HepG2 (cell line): ENCODE measurements at regions not wholly inside any gene's neighbourhood (a gene's known extent, or its start where the extent isn't known, plus 50 kb on each side); places are given as distances from the start of the nearest gene placed in this dataset.
A peak's percentile ranks its signal among the peaks of the same experiment; 100 is the strongest.

ENCODE experiments used
- CREB1 ChIP-seq, 2 experiments: fragments of 450-650 bp in 1 of 2; IDR thresholded peaks; 2 replicates each; pipeline ENCODE4 v1.6.1; 2016 to 2017; ENCODE audit warnings: control low read depth in 1 of 2, mild to moderate bottlenecking in 1 of 2, missing compliant biosample characterization in 1 of 2, missing genetic modification characterization in 1 of 2
- DR1 ChIP-seq: sonication (generic); formaldehyde crosslinking; IDR thresholded peaks from 2 replicates; pipeline ENCODE4 v1.8.0; 2021; ENCODE audit warnings: mild to moderate bottlenecking, missing genetic modification reagents, inconsistent platforms
- HOXA5 ChIP-seq: sonication (generic); formaldehyde crosslinking; IDR thresholded peaks from 2 replicates; pipeline ENCODE4 v1.4.0; 2020; ENCODE audit warnings: missing genetic modification reagents
- HOXD1 ChIP-seq: sonication (generic); formaldehyde crosslinking; IDR thresholded peaks from 2 replicates; pipeline ENCODE4 v1.5.0; 2020; ENCODE audit warnings: missing genetic modification reagents
- MTA1 ChIP-seq: sonication (generic); formaldehyde crosslinking; IDR thresholded peaks from 2 replicates; pipeline ENCODE4 v1.4.0; 2020; ENCODE audit warnings: missing genetic modification reagents, mild to moderate bottlenecking, borderline replicate concordance
- RELA ChIP-seq: sonication (generic); formaldehyde crosslinking; IDR thresholded peaks from 2 replicates; pipeline ENCODE4 v1.4.0; 2020; ENCODE audit warnings: missing genetic modification reagents
- TGIF2 ChIP-seq: IDR thresholded peaks from 2 replicates; pipeline ENCODE4 v1.6.1; 2016; ENCODE audit warnings: control low read depth, missing compliant biosample characterization
- ZNF44 ChIP-seq: sonication (generic); formaldehyde crosslinking; IDR thresholded peaks from 2 replicates; pipeline ENCODE4 v1.5.1; 2020; ENCODE audit warnings: mild to moderate bottlenecking, missing genetic modification reagents
- ZNF749 ChIP-seq: sonication (generic); formaldehyde crosslinking; IDR thresholded peaks from 2 replicates; pipeline ENCODE4 v1.8.0; 2022; ENCODE audit warnings: mild to moderate bottlenecking, missing genetic modification reagents, moderate library complexity, borderline replicate concordance
- ZNF768 ChIP-seq: sonication (generic); formaldehyde crosslinking; IDR thresholded peaks from 2 replicates; pipeline ENCODE4 v1.4.0; 2020; ENCODE audit warnings: missing genetic modification reagents
- ZSCAN20 ChIP-seq: sonication (generic); formaldehyde crosslinking; IDR thresholded peaks from 2 replicates; pipeline ENCODE4 v1.4.0; 2020; ENCODE audit warnings: missing genetic modification reagents, mild to moderate bottlenecking, borderline replicate concordance
- TF ChIP-seq, protein P1 (sequence below): sonication (generic); formaldehyde crosslinking; IDR thresholded peaks from 2 replicates; pipeline ENCODE4 v1.4.0; 2020; ENCODE audit warnings: missing genetic modification reagents
- TF ChIP-seq, protein P2 (sequence below): IDR thresholded peaks from 2 replicates; pipeline ENCODE4 v1.4.0; 2020; ENCODE audit warnings: mild to moderate bottlenecking, missing genetic modification reagents
- TF ChIP-seq, protein P3 (sequence below): IDR thresholded peaks from 2 replicates; pipeline ENCODE4 v1.6.1; 2016; ENCODE audit warnings: low read depth, missing genetic modification reagents, missing compliant biosample characterization
- TF ChIP-seq, protein P4 (sequence below): sonication (generic); formaldehyde crosslinking; IDR thresholded peaks from 2 replicates; pipeline ENCODE4 v1.4.0; 2020; ENCODE audit warnings: low read depth, mild to moderate bottlenecking, missing genetic modification reagents

- TF ChIP-seq, protein P1, sequence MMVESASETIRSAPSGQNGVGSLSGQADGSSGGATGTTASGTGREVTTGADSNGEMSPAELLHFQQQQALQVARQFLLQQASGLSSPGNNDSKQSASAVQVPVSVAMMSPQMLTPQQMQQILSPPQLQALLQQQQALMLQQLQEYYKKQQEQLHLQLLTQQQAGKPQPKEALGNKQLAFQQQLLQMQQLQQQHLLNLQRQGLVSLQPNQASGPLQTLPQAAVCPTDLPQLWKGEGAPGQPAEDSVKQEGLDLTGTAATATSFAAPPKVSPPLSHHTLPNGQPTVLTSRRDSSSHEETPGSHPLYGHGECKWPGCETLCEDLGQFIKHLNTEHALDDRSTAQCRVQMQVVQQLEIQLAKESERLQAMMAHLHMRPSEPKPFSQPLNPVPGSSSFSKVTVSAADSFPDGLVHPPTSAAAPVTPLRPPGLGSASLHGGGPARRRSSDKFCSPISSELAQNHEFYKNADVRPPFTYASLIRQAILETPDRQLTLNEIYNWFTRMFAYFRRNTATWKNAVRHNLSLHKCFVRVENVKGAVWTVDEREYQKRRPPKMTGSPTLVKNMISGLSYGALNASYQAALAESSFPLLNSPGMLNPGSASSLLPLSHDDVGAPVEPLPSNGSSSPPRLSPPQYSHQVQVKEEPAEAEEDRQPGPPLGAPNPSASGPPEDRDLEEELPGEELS (CRISPR knock-in tag), result no peak
- peak; percentile 55; the same call in 1 of the 2 replicates for TF ChIP-seq DR1 (CRISPR knock-in tag)
- TF ChIP-seq, protein P2, sequence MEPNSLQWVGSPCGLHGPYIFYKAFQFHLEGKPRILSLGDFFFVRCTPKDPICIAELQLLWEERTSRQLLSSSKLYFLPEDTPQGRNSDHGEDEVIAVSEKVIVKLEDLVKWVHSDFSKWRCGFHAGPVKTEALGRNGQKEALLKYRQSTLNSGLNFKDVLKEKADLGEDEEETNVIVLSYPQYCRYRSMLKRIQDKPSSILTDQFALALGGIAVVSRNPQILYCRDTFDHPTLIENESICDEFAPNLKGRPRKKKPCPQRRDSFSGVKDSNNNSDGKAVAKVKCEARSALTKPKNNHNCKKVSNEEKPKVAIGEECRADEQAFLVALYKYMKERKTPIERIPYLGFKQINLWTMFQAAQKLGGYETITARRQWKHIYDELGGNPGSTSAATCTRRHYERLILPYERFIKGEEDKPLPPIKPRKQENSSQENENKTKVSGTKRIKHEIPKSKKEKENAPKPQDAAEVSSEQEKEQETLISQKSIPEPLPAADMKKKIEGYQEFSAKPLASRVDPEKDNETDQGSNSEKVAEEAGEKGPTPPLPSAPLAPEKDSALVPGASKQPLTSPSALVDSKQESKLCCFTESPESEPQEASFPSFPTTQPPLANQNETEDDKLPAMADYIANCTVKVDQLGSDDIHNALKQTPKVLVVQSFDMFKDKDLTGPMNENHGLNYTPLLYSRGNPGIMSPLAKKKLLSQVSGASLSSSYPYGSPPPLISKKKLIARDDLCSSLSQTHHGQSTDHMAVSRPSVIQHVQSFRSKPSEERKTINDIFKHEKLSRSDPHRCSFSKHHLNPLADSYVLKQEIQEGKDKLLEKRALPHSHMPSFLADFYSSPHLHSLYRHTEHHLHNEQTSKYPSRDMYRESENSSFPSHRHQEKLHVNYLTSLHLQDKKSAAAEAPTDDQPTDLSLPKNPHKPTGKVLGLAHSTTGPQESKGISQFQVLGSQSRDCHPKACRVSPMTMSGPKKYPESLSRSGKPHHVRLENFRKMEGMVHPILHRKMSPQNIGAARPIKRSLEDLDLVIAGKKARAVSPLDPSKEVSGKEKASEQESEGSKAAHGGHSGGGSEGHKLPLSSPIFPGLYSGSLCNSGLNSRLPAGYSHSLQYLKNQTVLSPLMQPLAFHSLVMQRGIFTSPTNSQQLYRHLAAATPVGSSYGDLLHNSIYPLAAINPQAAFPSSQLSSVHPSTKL (CRISPR knock-in tag), result peak; percentile 20
- no peak for TF ChIP-seq RELA (CRISPR knock-in tag)
- TF ChIP-seq, protein P3, sequence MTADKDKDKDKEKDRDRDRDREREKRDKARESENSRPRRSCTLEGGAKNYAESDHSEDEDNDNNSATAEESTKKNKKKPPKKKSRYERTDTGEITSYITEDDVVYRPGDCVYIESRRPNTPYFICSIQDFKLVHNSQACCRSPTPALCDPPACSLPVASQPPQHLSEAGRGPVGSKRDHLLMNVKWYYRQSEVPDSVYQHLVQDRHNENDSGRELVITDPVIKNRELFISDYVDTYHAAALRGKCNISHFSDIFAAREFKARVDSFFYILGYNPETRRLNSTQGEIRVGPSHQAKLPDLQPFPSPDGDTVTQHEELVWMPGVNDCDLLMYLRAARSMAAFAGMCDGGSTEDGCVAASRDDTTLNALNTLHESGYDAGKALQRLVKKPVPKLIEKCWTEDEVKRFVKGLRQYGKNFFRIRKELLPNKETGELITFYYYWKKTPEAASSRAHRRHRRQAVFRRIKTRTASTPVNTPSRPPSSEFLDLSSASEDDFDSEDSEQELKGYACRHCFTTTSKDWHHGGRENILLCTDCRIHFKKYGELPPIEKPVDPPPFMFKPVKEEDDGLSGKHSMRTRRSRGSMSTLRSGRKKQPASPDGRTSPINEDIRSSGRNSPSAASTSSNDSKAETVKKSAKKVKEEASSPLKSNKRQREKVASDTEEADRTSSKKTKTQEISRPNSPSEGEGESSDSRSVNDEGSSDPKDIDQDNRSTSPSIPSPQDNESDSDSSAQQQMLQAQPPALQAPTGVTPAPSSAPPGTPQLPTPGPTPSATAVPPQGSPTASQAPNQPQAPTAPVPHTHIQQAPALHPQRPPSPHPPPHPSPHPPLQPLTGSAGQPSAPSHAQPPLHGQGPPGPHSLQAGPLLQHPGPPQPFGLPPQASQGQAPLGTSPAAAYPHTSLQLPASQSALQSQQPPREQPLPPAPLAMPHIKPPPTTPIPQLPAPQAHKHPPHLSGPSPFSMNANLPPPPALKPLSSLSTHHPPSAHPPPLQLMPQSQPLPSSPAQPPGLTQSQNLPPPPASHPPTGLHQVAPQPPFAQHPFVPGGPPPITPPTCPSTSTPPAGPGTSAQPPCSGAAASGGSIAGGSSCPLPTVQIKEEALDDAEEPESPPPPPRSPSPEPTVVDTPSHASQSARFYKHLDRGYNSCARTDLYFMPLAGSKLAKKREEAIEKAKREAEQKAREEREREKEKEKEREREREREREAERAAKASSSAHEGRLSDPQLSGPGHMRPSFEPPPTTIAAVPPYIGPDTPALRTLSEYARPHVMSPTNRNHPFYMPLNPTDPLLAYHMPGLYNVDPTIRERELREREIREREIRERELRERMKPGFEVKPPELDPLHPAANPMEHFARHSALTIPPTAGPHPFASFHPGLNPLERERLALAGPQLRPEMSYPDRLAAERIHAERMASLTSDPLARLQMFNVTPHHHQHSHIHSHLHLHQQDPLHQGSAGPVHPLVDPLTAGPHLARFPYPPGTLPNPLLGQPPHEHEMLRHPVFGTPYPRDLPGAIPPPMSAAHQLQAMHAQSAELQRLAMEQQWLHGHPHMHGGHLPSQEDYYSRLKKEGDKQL (CRISPR knock-in tag), result peak; percentile 12; the same call in 1 of the 2 replicates
- TF ChIP-seq HOXA5, result peak; percentile 31; the same call in 1 of the 2 replicates
- TF ChIP-seq, protein P4, sequence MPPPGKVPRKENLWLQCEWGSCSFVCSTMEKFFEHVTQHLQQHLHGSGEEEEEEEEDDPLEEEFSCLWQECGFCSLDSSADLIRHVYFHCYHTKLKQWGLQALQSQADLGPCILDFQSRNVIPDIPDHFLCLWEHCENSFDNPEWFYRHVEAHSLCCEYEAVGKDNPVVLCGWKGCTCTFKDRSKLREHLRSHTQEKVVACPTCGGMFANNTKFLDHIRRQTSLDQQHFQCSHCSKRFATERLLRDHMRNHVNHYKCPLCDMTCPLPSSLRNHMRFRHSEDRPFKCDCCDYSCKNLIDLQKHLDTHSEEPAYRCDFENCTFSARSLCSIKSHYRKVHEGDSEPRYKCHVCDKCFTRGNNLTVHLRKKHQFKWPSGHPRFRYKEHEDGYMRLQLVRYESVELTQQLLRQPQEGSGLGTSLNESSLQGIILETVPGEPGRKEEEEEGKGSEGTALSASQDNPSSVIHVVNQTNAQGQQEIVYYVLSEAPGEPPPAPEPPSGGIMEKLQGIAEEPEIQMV (CRISPR knock-in tag), result no peak
- peak; percentile 67; the same call in 1 of the 2 replicates for TF ChIP-seq ZNF44 (CRISPR knock-in tag)
- TF ChIP-seq ZNF768 (CRISPR knock-in tag), result peak; percentile 47; the same call in 1 of the 2 replicates
- 0 out of 2 replicates have a peak, but pooled peaks have one; percentile 42 for TF ChIP-seq ZNF749 (CRISPR knock-in tag)
- 0 out of 2 replicates have a peak, but pooled peaks have one; percentile 7 for TF ChIP-seq HOXD1 (CRISPR knock-in tag)
- 0 out of 2 replicates have a peak, but pooled peaks have one; percentile 22 for TF ChIP-seq ZSCAN20 (CRISPR knock-in tag)
- TF ChIP-seq MTA1, result peak; percentile 7; the same call in 1 of the 2 replicates
- peak; percentile 80 for TF ChIP-seq TGIF2
- no peak for TF ChIP-seq CREB1 (IDR thresholded peaks at IDR 0.05)
- 0 out of 2 replicates have a peak, but pooled peaks have one; percentile 52 for TF ChIP-seq CREB1 (CRISPR knock-in tag; IDR thresholded peaks at IDR 0.05)
Observed at GRCh38 chr1:244969355-244970235, 105.3 kb upstream of the HNRNPU start (continued).
